IMR-90 (cell line): ENCODE measurements at regions not wholly inside any gene's neighbourhood (a gene's known extent, or its start where the extent isn't known, plus 50 kb on each side); places are given as distances from the start of the nearest gene placed in this dataset.

Source experiments
- ATAC-seq: fragments of 200-7000 bp; cut with Tn5 transposase; 2 replicates; pipeline ENCODE4 v1.9.1; 2020; ENCODE audit warnings: low read depth, mild to moderate bottlenecking, moderate library complexity
- BruUV-seq: library from RNA; stranded (reverse); fragments of 400-500 nt; replicated peaks from 2 replicates; lab custom pipeline; 2021; lab: Mats Ljungman, UMichigan
- CTCF ChIA-PET: fragments of 300-600 bp; formaldehyde crosslinking; extraction: SDS; loops from one replicate; lab custom pipeline; 2021; ENCODE audit warnings: antibody characterized with exemption; lab: Yijun Ruan, JAX
- POLR2A ChIA-PET: fragments of 300-600 bp; sonication (Branson Sonifier 250); formaldehyde crosslinking; loops from one replicate; lab custom pipeline; 2022; ENCODE audit warnings: antibody characterized with exemption; ENCODE audit not compliant: unreplicated experiment; lab: Charles Lee
- DNase-seq: peaks from one replicate; pipeline ENCODE4 v3.0.0; 2013
- H2AFZ ChIP-seq: replicated peaks from 2 replicates; pipeline ENCODE3; 2013; ENCODE audit warnings: low read length, mild to moderate bottlenecking; ENCODE audit not compliant: poor library complexity
- H2AK5ac ChIP-seq: 2 replicates; pipeline ENCODE4 v1.6.1; 2013; ENCODE audit warnings: low read depth, low read length, inconsistent platforms
- H2AK9ac ChIP-seq: replicated peaks from 2 replicates; pipeline ENCODE3; 2013; ENCODE audit warnings: mild to moderate bottlenecking, low read depth, low read length, moderate library complexity; ENCODE audit not compliant: poor library complexity
- H2BK120ac ChIP-seq: 2 replicates; pipeline ENCODE4 v1.6.1; 2013; ENCODE audit warnings: low read depth, low read length, inconsistent platforms
- H2BK15ac ChIP-seq: 3 replicates; pipeline ENCODE4 v1.6.1; 2013; ENCODE audit warnings: low read depth, low read length, inconsistent platforms
- H2BK20ac ChIP-seq: 2 replicates; pipeline ENCODE4 v1.6.1; 2013; ENCODE audit warnings: low read depth, mild to moderate bottlenecking, inconsistent platforms, low read length, moderate library complexity
- H2BK5ac ChIP-seq: 2 replicates; pipeline ENCODE4 v1.6.1; 2013; ENCODE audit warnings: mild to moderate bottlenecking, low read depth, low read length, inconsistent platforms; ENCODE audit not compliant: poor library complexity, severe bottlenecking
- H3K14ac ChIP-seq: replicated peaks from 2 replicates; pipeline ENCODE4 v1.6.1; 2013; ENCODE audit warnings: low read depth, low read length, inconsistent platforms
- H3K18ac ChIP-seq: 2 replicates; pipeline ENCODE4 v1.6.1; 2013; ENCODE audit warnings: low read depth, low read length, control low read depth
- H3K23ac ChIP-seq: 2 replicates; pipeline ENCODE4 v1.6.1; 2013; ENCODE audit warnings: low read depth, low read length, inconsistent platforms
- H3K27ac ChIP-seq: 2 replicates; pipeline ENCODE4 v1.5.1; 2013; ENCODE audit warnings: mild to moderate bottlenecking, control low read depth, low read length; ENCODE audit not compliant: insufficient read depth
- H3K27me3 ChIP-seq: 2 replicates; pipeline ENCODE4 v1.6.1; 2013; ENCODE audit warnings: low read length; ENCODE audit not compliant: control insufficient read depth, insufficient read depth
- H3K36me3 ChIP-seq: 2 replicates; pipeline ENCODE4 v1.6.1; 2013; ENCODE audit warnings: low read length, mixed read lengths; ENCODE audit not compliant: control insufficient read depth, insufficient read depth
- H3K4ac ChIP-seq: 2 replicates; pipeline ENCODE4 v1.6.1; 2013; ENCODE audit warnings: low read depth, low read length, inconsistent platforms
- H3K4me1 ChIP-seq: 2 replicates; pipeline ENCODE4 v1.6.1; 2013; ENCODE audit warnings: low read length, mixed read lengths; ENCODE audit not compliant: control insufficient read depth, insufficient read depth
- H3K4me2 ChIP-seq: 2 replicates; pipeline ENCODE4 v1.6.1; 2013; ENCODE audit warnings: low read depth, mild to moderate bottlenecking, control low read depth, low read length, moderate library complexity
- H3K4me3 ChIP-seq: 2 replicates; pipeline ENCODE4 v1.5.1; 2013; ENCODE audit warnings: low read depth, mild to moderate bottlenecking, control low read depth, low read length, moderate library complexity; ENCODE audit not compliant: insufficient read depth
- H3K56ac ChIP-seq: 2 replicates; pipeline ENCODE4 v1.6.1; 2013; ENCODE audit warnings: low read length, inconsistent platforms; ENCODE audit not compliant: insufficient read depth; ENCODE audit errors: extremely low read depth
- H3K79me1 ChIP-seq, 2 experiments: 2 replicates each; pipeline ENCODE4 v1.6.1; 2013; ENCODE audit warnings: low read length in 2 of 2, inconsistent platforms in 1 of 2, low read depth in 1 of 2
- H3K9ac ChIP-seq: 2 replicates; pipeline ENCODE4 v1.6.1; 2013; ENCODE audit warnings: low read depth, low read length, control low read depth
- H3K9me1 ChIP-seq: 2 replicates; pipeline ENCODE4 v1.6.1; 2013; ENCODE audit warnings: low read length, inconsistent platforms; ENCODE audit not compliant: insufficient read depth
- H3K9me3 ChIP-seq: 2 replicates; pipeline ENCODE4 v1.6.1; 2013; ENCODE audit warnings: low read length; ENCODE audit not compliant: control insufficient read depth, insufficient read depth
- H4K20me1 ChIP-seq: 2 replicates; pipeline ENCODE4 v1.6.1; 2013; ENCODE audit warnings: low read length, inconsistent platforms; ENCODE audit not compliant: insufficient read depth
- H4K5ac ChIP-seq: 2 replicates; pipeline ENCODE4 v1.6.1; 2013; ENCODE audit warnings: mild to moderate bottlenecking, low read depth, low read length, control low read depth
- H4K8ac ChIP-seq, 2 experiments: 2 replicates each; pipeline ENCODE4 v1.6.1; 2013; ENCODE audit warnings: low read depth in 2 of 2, low read length in 2 of 2, control low read depth in 1 of 2, inconsistent platforms in 1 of 2
- H4K91ac ChIP-seq: 2 replicates; pipeline ENCODE4 v1.6.1; 2013; ENCODE audit warnings: low read depth, low read length, inconsistent platforms; ENCODE audit not compliant: insufficient read depth
- FOS ChIP-seq: fragments of 150-350 bp; IDR thresholded peaks from 2 replicates; pipeline ENCODE4 v1.6.1; 2016; ENCODE audit warnings: low read depth, low read length
- MAFK ChIP-seq: IDR thresholded peaks from 2 replicates; pipeline ENCODE4 v1.6.1; 2012; ENCODE audit warnings: low read depth, low read length, improper control_type of control experiment
- WGBS, 2 experiments: methylation state at CpG; one replicate each; pipeline versions ENCODE4 v1.1.5 to v1.1.7; 2013; ENCODE audit warnings: missing lambda C conversion rate in 2 of 2; ENCODE audit not compliant: insufficient read length in 1 of 2; ENCODE audit errors: extremely low coverage in 2 of 2; 5-methylcytosine and 5-hydroxymethylcytosine counted together
- dilution Hi-C: fragments of 300-500 bp; cut with HindIII; formaldehyde crosslinking; loops from one replicate; pipeline ENCODE4 v1.14.3; 2018; ENCODE audit warnings: low sequenced_read_pairs; ENCODE audit not compliant: unreplicated experiment
- in situ Hi-C: fragments of 300-500 bp; cut with MboI; formaldehyde crosslinking; loops from 3 replicates; pipeline ENCODE4 v1.14.3; 2019; ENCODE audit warnings: low sequenced_read_pairs, inconsistent platforms, mixed read lengths
- intact Hi-C: fragments of 100-400 bp; cut with micrococcal nuclease; formaldehyde crosslinking; loops from 2 replicates; pipeline ENCODE4 v1.10.0; 2022

DNA sequence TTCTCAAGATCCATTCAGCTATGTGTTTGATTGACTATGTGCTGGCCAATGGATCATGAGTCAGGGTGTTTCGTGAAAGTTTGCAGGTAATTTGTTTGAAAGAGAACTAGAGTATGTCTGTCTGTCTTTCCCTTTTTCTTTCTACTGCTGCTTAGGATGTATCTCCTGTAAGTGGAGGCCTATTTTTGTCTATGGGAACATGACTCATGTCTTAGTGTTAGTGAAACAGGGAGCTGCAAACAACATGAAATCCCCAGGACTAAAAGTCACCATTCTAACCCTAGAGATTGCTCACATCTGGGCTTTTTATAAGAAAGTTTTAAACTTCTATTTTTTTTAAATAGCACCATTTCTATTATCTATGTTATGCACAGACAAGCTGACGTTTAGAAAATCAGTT lies 333.0 kb downstream of the CCER1 start:
- Histone ChIP-seq H3K9ac (no peak overlapping the region), H3K23ac (peak overlapping the region; percentile 36; the same call in 1 of the 2 replicates), H3K14ac (no peak overlapping the region; the same call in 1 of the 2 replicates), H4K91ac (peak overlapping the region; percentile 31; the same call in 1 of the 2 replicates), H3K4me3 (no peak overlapping the region), H2AK9ac (no peak overlapping the region), H4K8ac (peak overlapping the region in 1 of 2 experiments; percentile 56; a peak in 3 of 4 replicates), H3K56ac (peak overlapping the region; percentile 68; the same call in 1 of the 2 replicates), H2BK20ac (peak overlapping the region; percentile 81; the same call in 1 of the 2 replicates), H3K4me2 (peak overlapping the region; percentile 44; the same call in 1 of the 2 replicates), H2BK120ac (peak overlapping the region; percentile 76), H3K36me3 (no peaks in the 10 kb centered on the region), H2AK5ac (no peak overlapping the region), H3K4me1 (peaks cover 7% of the 10 kb centered on the region), H3K9me1 (no peaks in the 10 kb centered on the region), H3K27ac (peak overlapping the region; percentile 96; the same call in 1 of the 2 replicates), H3K79me1 (no peaks in the 10 kb centered on the region), H4K20me1 (no peaks in the 10 kb centered on the region), H4K5ac (peak overlapping the region; percentile 57), H2AFZ (no peak overlapping the region), H3K27me3 (no peaks in the 10 kb centered on the region), H3K18ac (peak overlapping the region; percentile 71), H3K9me3 (no peaks in the 10 kb centered on the region), H2BK15ac (peak overlapping the region; percentile 70; the same call in 1 of the 3 replicates), H2BK5ac (peak overlapping the region; percentile 89), H3K4ac (peak overlapping the region; percentile 59; the same call in 1 of the 2 replicates)
- in situ Hi-C loops (no loop called here), intact Hi-C loops (loop anchor here (10.0 kb wide), 1 partner anchor 917 kb away; the partner anchor contains the start of gene ATP2B1), dilution Hi-C loops (no loop called here)
- DNase-seq (peak; percentile 78), ATAC-seq (peak; percentile 85)
- no CpG with 5 or more reads among the region's 2 CpGs for WGBS, 2 experiments
- TF ChIP-seq FOS = 0 out of 2 replicates have a peak, but pooled peaks have one; percentile 2
- no peak for TF ChIP-seq MAFK
- BruUV-seq = no TSS peak
- ChIA-PET CTCF (interaction anchor here (0.9 kb wide), 1 partner anchor 49 kb away, joined by 4 read pairs; no protein-coding TSS in a partner anchor), POLR2A (no interaction called here)
